Endometrial microvascular endothelial cells (primary cell): ENCODE measurements at regions not wholly inside any gene's neighbourhood (a gene's known extent, or its start where the extent isn't known, plus 50 kb on each side); places are given as distances from the start of the nearest gene placed in this dataset.
"Not testable (repeated sequence)": the region's sequence is repeated elsewhere in the genome, so short reads cannot be mapped to it uniquely, and the experiment has no call there.

ENCODE experiments used
- in situ Hi-C: cut with HindIII; loops from 2 replicates; pipeline ENCODE4 v1.10.0; 2017; ENCODE audit warnings: low sequenced_read_pairs, low pct_unique_long_range_greater_than_20kb; ENCODE audit errors: inconsistent ontology term

DNA sequence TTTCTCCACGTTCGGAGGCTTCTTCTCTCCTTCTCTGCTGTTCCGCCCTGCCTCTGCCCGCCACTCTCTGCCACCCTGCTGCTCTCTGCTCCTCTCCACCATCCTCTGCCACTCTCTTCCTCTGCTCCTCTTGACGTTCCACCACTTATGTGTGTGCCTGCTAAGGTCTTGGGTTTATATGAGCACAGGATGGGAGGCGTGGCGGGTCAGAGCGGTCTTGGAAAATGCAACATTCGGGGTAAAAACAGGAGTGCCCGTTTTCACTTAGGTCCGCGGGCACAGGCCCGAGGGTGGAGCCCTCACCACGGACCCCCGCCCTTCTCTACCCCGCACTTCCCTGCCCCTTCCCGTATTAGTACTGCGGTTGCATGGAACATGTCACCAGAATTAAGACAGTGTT lies 114.4 kb upstream of the FBXL7 start:
- in situ Hi-C loops = no loop called here

DNA sequence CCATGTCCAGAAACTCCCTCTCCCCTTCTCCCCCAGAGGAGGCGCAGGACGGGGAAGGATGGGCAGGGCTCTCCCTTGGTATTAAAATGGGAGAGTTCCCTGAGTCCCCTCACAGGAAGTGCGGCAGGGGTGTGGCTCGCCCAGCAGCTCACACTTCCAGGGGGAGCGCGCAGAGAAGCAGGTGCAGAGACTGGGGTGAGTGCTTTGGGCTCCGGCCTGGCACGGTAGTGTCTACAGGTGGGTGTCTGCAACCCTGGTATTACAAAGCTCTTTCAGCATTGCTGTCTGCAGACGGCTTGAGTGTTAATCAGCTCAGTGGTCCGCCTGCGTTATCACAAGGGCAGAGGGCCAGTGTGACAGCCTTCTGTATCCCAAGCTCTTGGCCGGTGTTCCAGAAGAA lies 114.9 kb upstream of the FBXL7 start:
- in situ Hi-C loops = no loop called here

DNA sequence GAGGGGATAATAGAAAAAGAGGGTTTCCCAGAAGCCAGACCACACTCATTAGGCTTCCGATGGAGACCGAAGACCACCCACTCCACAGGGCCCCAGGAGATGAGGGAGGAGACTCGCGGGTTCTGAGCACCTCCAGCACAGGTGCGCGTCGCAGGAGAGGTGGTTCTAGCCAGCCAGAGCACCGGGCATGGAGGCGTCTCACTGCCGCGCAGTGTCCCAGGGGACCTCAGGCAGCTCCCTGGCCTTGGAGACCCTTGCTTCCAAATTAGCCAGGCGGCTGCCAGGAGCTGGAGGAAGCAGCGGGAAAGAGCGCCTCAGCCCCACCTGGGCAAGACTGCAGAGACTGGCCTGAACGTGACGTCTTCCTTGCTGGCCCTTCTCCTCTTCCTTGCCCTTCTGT lies 115.4 kb upstream of the FBXL7 start:
- in situ Hi-C loops = no loop called here

DNA sequence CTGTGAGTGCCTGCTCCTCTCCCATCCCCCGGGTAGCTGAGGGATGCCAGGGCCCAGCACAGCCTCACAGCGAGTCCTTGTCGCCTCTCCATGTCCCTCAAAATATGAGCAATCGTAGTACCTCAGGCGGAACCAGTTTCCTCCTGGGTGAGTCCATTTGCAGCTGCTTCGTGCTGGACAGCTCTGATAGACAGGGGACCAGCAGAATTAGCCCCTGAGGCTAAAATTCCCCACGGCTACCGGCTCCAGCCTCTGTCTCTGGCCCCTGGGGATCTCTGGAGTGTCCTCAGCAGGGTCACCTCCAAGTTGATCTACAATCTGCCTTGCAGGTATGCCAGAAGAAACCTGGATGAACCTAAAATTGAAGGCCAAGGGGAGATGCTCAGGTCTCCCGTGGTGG lies 115.8 kb upstream of the FBXL7 start:
- in situ Hi-C loops = no loop called here

DNA sequence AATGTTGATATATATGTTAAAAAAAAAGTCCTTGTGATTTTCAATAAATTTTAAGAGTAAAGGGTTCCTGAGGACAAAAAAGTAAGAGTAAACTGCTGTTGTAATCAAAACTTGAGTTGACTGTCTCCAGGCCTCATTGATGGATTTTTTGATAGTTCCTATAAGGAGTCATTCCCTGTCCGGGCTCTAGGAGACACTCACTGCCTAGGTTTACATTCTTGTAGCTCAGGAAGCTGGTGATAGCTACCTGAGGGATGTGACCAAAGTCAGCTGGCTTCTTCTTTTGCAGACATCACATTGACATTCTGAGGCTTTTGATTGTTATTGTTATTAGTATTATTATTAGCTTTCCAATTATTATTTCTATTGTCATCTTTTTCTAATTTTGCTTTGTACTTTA lies 116.5 kb upstream of the FBXL7 start:
- in situ Hi-C loops = no loop called here

DNA sequence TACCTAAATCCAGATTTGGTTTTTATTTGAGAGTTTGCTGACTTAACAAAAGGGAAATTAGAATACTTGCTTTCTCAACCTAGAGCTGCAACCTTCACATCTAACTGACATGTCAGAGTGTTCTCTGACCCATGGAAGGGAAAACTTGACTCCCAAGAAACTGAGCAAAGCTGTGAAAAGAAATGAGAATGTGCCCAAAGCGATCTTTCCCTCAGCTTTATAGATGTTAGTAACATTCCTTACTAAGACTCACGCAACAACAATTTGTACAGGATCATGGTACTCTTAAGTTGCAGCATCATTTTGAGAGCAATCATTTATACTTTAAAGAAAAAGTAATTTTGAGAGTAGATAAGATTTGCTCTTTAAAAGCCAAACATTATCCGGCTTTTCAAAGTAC lies 117.0 kb upstream of the FBXL7 start:
- in situ Hi-C loops = no loop called here

DNA sequence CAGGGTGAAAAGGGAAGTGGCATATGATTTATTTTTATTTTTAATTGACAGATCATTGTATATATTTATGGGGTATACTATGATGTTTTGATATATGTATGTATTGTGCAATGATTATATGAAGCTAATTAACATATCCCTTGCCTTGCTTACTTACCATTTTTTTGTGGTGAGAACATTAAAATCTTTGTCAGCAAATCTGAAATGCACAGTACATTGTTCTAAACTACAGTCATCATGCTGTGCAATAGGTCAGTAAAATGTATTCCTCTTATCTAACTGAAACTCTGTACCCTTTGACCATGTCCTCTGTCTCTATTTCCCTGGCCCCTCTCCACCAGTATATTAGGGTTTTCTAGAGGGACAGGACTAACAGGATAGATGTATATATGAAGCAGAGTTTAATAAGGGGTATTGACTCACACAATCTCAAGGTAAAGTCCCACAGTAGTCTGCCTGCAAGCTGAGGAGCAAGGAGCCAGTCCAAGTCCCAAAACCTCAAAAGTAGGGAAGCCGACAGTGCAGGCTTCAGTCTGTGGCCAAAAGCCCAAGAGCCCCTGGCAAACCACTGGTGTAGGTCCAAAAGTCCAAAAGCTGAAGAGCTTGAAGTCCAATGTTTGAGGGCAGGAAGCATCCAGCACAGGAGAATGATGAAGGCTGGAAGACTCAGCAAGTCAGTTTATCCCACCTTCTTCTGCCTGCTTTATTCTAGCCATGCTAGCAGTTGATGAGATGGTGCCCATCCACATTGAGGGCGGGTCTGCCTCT lies 122.2 kb upstream of the FBXL7 start:
- in situ Hi-C loops = no loop called here

DNA sequence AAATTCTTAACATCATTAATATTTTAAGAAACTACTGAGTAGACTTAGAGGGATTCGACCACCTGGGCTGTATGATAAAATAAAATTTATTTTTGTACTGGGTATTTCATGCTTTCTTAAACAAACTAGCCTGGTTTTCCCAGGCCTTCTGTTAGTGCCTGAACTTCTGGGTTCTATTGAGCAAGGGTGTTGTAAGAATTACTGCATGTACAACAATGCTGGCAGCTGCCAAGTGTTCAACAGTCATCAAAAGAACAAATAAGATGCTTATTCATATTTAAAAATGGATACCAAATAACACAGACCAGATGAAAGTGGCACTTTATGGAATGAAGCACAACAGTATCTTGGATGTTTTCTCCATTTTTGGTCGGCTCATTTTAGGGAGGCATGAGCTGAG lies 123.2 kb upstream of the FBXL7 start:
- in situ Hi-C loops = no loop called here

DNA sequence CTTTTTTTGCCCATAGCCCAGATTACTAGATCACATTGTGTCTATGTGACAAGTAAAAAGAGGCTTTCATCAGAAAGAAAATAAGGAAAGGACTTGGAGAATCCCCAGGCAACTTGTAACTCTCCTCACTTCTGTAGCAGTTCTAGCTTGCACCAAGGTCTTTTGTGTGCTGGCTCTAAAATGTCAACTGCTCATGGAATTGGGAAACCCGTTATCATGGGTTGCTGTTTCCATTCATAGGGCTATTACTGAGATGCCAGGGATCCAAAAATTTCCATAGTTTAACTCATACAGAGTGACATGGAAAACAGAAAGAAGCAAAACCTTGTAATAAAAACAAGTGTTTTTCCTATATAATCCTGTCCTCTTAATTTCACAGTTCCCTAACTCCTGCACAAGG lies 123.9 kb upstream of the FBXL7 start:
- in situ Hi-C loops = no loop called here

DNA sequence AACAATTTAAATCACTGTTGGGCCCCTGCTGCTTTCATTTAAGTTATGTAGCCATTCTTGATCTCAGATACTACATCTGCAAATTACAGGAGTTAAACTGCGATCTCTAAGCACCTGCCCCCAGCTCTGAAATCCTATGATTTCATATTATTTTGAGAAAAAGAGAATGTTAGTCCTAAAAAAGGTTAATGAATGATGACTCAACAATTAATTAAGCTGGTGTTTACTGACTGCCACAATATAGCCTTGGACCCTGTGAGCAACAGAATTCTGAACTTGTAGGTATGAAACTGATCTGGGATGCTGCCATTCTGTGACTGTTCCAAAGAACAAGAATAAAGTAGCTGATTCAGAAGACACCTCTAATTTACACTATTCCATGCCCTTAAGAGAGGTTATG lies 124.4 kb upstream of the FBXL7 start:
- in situ Hi-C loops = no loop called here

DNA sequence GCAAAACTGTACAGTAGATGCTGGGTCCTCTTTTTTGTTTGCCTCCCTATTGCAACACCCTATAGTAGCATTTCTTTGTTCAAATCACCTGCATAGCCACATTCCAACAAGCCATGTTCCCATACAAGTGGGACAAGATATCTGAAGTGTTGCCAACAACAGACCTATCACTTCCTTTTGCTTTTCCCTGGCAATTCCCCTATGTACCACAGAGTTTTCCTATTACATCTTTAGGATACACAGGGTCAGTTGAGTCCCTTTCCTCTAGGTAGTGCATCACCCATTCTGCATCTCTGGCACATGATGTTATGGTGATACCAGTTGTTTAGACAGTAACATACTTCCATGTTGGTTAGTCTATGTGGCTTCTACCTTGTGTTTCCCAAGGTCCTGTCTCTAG lies 125.1 kb upstream of the FBXL7 start:
- in situ Hi-C loops = no loop called here

DNA sequence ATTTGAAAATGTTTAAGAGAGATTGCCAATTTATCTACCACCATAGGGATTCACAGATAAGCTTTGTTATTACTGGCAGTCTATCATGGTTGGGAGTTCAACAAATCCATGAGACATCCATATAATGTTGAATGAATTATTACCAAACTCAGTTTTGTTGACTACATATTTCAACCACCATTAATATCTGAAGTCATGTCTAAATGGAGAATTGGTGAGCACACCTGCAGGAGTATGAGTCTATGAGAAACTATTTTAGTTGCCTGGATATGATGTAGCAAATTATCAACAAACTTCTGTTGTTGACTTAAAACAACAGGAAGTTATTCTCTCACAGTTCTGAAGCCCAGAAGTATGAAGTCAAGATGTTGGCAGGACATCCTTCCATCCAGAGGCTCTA lies 126.8 kb upstream of the FBXL7 start:
- in situ Hi-C loops = no loop called here

DNA sequence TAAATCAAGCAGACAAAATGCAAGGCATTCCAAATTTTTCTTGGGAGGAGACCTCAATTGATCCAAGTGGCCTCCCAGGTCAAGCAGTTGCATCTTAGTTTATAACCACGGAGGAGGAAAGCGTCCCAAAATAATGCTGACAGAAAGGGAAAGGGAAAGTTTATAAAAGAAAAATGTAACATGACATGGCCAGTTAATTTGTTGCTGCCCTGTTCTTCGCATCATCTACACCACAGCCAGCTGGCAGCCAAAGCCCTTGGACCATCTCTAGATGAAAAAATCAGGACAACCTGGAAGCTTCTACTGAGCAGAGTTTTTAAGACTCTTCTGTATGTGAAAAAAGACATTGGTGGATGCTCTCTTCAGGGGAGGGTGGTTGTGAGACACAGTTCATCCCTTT lies 128.8 kb upstream of the FBXL7 start:
- in situ Hi-C loops = no loop called here

DNA sequence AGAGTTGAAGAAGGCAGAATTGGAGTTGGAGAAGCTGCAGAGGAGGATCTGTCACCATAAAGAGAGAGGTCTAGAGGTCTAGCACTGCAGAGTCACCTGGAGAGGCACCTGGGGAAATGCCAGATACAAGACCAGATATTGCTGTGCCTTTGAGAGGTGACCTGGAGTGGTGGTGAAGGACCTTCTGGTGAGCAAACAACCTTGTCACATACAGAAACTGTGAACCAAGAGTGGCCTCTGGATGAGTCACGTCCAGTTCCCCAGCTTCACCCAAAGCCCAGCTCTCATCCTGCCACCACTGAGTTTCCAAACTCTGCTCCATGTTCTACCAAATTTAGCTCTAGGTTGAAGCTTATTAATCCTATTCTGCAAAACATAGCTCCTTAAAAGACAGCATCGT lies 131.1 kb upstream of the FBXL7 start:
- in situ Hi-C loops = no loop called here

DNA sequence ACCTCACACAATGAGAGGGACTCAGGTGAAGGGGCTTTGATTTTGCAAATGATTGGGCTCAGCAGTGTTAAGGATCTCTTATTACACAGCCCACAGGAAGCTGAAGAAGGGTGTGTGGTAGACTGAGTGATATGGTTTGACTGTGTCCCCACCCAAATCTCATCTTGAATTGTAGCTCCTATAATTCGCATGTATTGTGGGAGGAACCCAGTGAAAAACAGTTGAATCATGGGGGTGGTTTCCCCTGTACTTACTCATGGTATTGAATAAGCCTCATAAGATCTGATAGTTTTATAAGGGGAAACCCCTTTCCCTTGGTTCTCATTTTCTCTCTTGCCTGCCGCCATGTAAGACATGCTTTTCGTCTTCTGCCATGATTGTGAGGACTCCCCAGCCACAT lies 132.5 kb upstream of the FBXL7 start:
- in situ Hi-C loops = no loop called here

DNA sequence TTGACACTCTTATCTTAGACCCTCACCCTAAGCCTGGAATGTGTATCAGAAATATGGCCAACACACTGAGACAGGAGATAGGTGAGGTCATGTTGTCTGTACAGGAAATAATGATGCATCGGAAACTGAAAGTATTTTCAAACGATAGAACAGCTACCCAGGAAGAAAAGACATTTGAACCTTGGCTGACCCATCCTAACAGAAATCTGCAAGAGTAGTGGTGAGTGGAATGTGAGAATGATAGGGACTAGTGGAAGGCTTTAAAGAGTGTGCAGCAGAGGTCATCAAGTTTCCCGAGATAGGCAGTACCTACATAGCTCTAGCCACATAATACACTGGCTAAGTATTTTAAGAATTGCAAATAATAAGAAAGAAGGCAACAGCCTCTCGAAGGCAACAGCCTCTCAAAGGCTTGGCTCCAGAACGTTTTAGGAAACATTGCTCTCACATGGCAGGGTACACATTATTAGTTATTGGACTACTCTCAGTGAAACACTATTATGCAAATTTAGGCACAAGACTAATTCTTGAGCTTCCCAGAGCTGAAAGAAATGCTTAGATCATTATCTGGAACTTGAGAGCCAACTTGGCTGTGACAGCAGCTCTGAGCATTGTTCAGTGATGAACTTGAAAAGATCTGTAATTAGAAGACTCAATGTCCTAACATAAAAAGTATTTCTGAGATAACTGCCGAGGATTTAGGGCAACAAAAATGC lies 133.1 kb upstream of the FBXL7 start:
- in situ Hi-C loops = no loop called here

DNA sequence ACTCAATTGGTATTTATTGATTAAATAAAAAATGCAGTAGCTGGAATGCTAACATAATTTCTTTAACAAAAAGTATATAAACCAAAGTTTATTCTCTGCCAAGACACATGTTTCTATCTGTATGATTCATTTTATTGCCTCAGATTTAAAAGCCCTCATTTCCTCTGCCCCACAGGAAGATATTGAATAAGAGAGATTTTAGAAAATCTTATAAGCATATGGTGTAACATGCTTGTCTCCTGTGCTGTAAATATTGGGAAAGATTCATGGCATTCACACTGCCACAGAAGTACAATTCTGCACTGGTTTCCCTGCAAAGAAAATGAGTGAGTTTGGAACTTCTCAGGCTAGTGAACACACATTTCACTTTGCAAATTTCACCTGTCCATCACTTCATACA lies 134.9 kb upstream of the FBXL7 start:
- in situ Hi-C loops = no loop called here

DNA sequence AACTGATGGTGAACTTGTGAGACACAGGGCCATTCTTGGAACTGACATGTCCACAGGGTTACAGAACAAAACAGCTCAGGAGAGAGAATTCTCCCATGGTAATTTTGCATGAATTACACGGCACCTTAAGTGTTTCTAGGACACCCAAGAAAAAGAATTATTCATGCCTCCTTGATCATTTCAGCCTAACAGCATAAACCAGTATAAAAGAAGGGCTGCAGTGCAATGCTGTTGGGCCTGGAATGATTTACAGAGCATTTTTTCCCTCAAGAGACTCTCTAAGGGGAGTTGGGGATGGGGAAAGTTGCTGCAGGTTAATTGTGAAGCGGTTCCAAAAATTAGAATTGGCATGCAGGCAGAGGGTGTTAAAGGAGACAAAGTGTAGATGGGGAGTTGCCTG lies 136.4 kb upstream of the FBXL7 start:
- in situ Hi-C loops = no loop called here

DNA sequence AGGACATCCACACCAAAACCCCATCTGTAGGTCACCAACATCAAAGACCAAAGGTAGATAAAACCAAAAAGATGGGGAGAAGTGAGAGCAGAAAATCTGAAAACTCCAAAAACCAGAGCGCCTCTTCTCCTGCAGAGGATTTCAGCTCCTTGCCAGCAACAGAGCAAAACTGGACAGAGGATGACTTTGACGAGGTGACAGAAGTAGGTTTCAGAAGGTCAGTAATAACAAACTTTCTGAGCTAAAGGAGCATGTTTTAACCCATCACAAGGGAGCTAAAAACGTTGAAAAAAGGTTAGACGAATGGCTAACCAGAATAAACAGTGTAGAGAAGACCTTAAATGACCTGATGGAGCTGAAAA lies 142.9 kb upstream of the FBXL7 start:
- in situ Hi-C loops = not testable (repeated sequence)

DNA sequence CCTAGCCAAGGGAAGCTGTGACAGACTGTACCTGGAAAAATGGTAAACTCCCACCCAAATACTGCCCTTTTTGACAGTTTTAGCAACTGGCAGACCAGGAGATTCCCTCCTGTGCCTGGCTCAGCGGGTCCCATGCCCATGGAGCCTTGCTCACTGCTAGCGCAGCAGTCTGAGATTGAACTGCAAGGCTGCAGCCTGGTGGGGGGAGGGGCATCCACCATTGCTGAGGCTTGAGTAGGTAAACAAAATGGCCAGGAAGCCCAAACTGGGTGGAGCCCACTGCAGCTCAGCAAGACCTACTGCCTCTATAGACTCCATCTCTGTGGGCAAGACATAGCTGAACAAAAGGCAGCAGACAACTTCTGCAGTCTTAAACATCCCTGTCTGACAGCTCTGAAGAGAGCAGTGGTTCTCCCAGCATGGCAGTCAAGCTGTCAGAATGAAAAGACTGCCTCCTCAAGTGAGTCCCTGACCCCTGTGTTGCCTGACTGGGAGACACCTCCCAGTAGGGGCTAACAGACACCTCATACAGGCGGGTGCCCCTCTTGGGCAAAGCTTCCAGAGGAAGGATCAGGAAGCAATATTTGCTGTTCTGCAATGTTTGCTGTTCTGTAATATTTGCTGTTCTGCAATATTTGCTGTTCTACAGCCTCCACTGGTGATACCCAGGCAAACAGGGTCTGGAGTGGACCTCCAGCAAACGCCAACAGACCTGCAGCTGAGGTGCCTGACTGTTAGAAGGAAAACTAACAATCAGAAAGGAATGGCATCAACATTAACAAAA lies 143.5 kb upstream of the FBXL7 start:
- in situ Hi-C loops = not testable (repeated sequence)
